Stimulated activated naive B cell treated with anti-CD40 and anti-IgM and Interleukin-4, amounts not matched to agents 10 μg/mL and 1 μg/mL and 100 μg/mL, for 72 hours (primary cell): ENCODE measurements at regions not wholly inside any gene's neighbourhood (a gene's known extent, or its start where the extent isn't known, plus 50 kb on each side); places are given as distances from the start of the nearest gene placed in this dataset.
"Not testable (repeated sequence)": the region's sequence is repeated elsewhere in the genome, so short reads cannot be mapped to it uniquely, and the experiment has no call there.

Experiments used
- ATAC-seq, 2 donors: fragments of 150-1000 bp; cut with Tn5 transposase; replicated peaks; 2 replicates each; pipeline ENCODE4 v1.10.0; 2021; ENCODE audit warnings: moderate library complexity in 1 of 2
- DNase-seq: peaks from one replicate; pipeline ENCODE4 v3.0.0; 2021
- H3K27ac Mint-ChIP-seq: one replicate; pipeline ENCODE4 v1.8.0; 2022; ENCODE audit warnings: mild to moderate bottlenecking, mixed read lengths
- H3K27me3 Mint-ChIP-seq, 2 donors: one replicate each; pipeline ENCODE4 v1.8.0; 2022; ENCODE audit warnings: mixed read lengths in 2 of 2
- H3K36me3 Mint-ChIP-seq, 2 donors: one replicate each; pipeline ENCODE4 v1.8.0; 2022; ENCODE audit warnings: mixed read lengths in 2 of 2, mild to moderate bottlenecking in 1 of 2
- H3K4me1 Mint-ChIP-seq, 2 donors: one replicate each; pipeline ENCODE4 v1.8.0; 2022; ENCODE audit warnings: mixed read lengths in 2 of 2, mild to moderate bottlenecking in 1 of 2
- H3K4me3 Mint-ChIP-seq, 2 donors: one replicate each; pipeline ENCODE4 v1.8.0; 2022; ENCODE audit warnings: mild to moderate bottlenecking in 2 of 2, mixed read lengths in 2 of 2, moderate library complexity in 1 of 2
- H3K9me3 Mint-ChIP-seq, 2 donors: one replicate each; pipeline ENCODE4 v1.8.0; 2022; ENCODE audit warnings: mixed read lengths in 2 of 2, mild to moderate bottlenecking in 1 of 2

GRCh38 chr14:89660625-89661233 is 243.7 kb upstream of the FOXN3 start:
- not testable (repeated sequence) for DNase-seq, H3K27ac Mint-ChIP-seq, ATAC-seq, H3K4me3 Mint-ChIP-seq, H3K27me3 Mint-ChIP-seq, H3K4me1 Mint-ChIP-seq, H3K36me3 Mint-ChIP-seq
- peaks cover 12 to 16% of the 10 kb centered on the region in 2 donors for H3K9me3 Mint-ChIP-seq

GRCh38 chr14:89660166-89660565 is 243.1 kb upstream of the FOXN3 start:
- Mint-ChIP-seq H3K4me1 (peaks cover 0 to 3% of the 10 kb centered on the region in 2 donors), H3K27me3 (no peaks in the 10 kb centered on the region), H3K9me3 (peaks cover 10 to 13% of the 10 kb centered on the region in 2 donors), H3K27ac (no peak overlapping the region), H3K4me3 (no peak overlapping the region), H3K36me3 (peaks cover 3% of the 10 kb centered on the region in 2 donors)
- ATAC-seq (no peak), DNase-seq (no peak)

- DNase-seq = no peak
- no peak overlapping the region for H3K4me3 Mint-ChIP-seq
- H3K27me3 Mint-ChIP-seq = no peaks in the 10 kb centered on the region
- peaks cover 3% of the 10 kb centered on the region in 2 donors for H3K36me3 Mint-ChIP-seq
- no peak for ATAC-seq
- H3K9me3 Mint-ChIP-seq = peaks cover 5 to 11% of the 10 kb centered on the region in 2 donors
- H3K27ac Mint-ChIP-seq = no peak overlapping the region
- H3K4me1 Mint-ChIP-seq = peaks cover 0 to 3% of the 10 kb centered on the region in 2 donors
Observed at GRCh38 chr14:89658977-89659670, 242.1 kb upstream of the FOXN3 start.

DNA sequence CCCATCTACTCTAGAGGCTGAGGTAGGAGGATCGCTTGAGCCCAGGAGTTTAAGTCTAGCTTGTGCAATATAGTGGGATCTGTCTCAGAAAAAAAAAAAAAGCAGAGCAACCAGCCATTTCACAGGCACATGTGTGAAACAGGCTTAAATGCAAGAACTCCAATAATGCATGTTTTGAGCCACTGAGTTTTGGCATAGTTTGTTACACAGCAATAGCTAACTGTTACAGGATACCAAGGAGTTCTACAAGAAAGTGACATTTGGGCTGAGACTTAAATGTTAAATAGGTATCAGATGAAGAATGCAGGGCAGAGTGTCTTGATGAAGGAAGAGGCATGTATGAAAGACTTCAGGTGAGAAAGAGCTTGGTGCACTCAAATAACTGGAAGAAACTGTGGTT is 240.0 kb upstream of the FOXN3 start:
- H3K27ac Mint-ChIP-seq = no peak overlapping the region
- peaks cover 5 to 8% of the 10 kb centered on the region in 2 donors for H3K9me3 Mint-ChIP-seq
- ATAC-seq (no peak), DNase-seq (no peak)
- peaks cover 3% of the 10 kb centered on the region in 2 donors for H3K36me3 Mint-ChIP-seq
- no peak overlapping the region for H3K4me3 Mint-ChIP-seq
- H3K27me3 Mint-ChIP-seq = no peaks in the 10 kb centered on the region
- H3K4me1 Mint-ChIP-seq = peaks cover 7 to 8% of the 10 kb centered on the region in 2 donors

- DNase-seq (no peak), ATAC-seq (no peak)
- no peak overlapping the region for H3K27ac Mint-ChIP-seq
- no peak overlapping the region for H3K4me3 Mint-ChIP-seq
- H3K4me1 Mint-ChIP-seq = peaks cover 14 to 25% of the 10 kb centered on the region in 2 donors
- peaks cover 3% of the 10 kb centered on the region in 2 donors for H3K36me3 Mint-ChIP-seq
- H3K27me3 Mint-ChIP-seq = no peaks in the 10 kb centered on the region
- H3K9me3 Mint-ChIP-seq = peaks cover 5 to 8% of the 10 kb centered on the region in 2 donors
Observed at GRCh38 chr14:89654998-89655397, 238.0 kb upstream of the FOXN3 start.

DNA sequence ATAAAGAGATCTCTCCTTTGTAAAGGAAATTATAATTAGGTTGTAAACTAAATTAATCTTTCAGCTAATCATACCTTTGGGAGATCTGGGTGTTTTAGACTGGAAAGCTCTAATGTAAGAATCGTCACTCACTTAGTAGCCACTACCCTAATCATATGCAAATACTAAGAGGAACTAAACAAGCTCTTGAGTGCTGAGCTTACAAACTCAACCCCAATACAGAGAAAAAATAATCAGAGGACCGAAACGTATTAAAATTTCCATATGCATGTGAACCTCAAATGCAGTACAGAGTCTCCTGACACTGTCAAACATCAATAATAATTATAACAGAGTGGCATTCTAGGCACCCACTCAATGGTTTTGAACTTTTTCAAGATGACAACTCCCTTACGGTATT is 235.3 kb upstream of the FOXN3 start:
- H3K9me3 Mint-ChIP-seq = peaks cover 4 to 8% of the 10 kb centered on the region in 2 donors
- no peak overlapping the region for H3K4me3 Mint-ChIP-seq
- no peak overlapping the region for H3K27ac Mint-ChIP-seq
- no peak for DNase-seq
- peak; percentile 47 to 53 for ATAC-seq
- no peaks in the 10 kb centered on the region for H3K27me3 Mint-ChIP-seq
- peaks cover 3% of the 10 kb centered on the region in 2 donors for H3K36me3 Mint-ChIP-seq
- peaks cover 19 to 39% of the 10 kb centered on the region in 2 donors for H3K4me1 Mint-ChIP-seq

GRCh38 chr14:89651805-89652204 is 234.8 kb upstream of the FOXN3 start:
- peaks cover 19 to 39% of the 10 kb centered on the region in 2 donors for H3K4me1 Mint-ChIP-seq
- H3K36me3 Mint-ChIP-seq = peaks cover 3% of the 10 kb centered on the region in 2 donors
- H3K27me3 Mint-ChIP-seq = no peaks in the 10 kb centered on the region
- H3K27ac Mint-ChIP-seq = no peak overlapping the region
- no peak for DNase-seq
- no peak overlapping the region for H3K4me3 Mint-ChIP-seq
- ATAC-seq = no peak
- peaks cover 0 to 4% of the 10 kb centered on the region in 2 donors for H3K9me3 Mint-ChIP-seq

- no peak overlapping the region for H3K27ac Mint-ChIP-seq
- H3K27me3 Mint-ChIP-seq = no peaks in the 10 kb centered on the region
- no peaks in the 10 kb centered on the region for H3K9me3 Mint-ChIP-seq
- peak; percentile 69 to 83 for ATAC-seq
- peak overlapping the region in 1 of 2 donors; percentile 5 for H3K4me3 Mint-ChIP-seq
- peaks cover 19 to 48% of the 10 kb centered on the region in 2 donors for H3K4me1 Mint-ChIP-seq
- peak; percentile 44 for DNase-seq
- H3K36me3 Mint-ChIP-seq = peaks cover 0 to 2% of the 10 kb centered on the region in 2 donors
Observed at GRCh38 chr14:89650077-89650978, 233.3 kb upstream of the FOXN3 start.

DNA sequence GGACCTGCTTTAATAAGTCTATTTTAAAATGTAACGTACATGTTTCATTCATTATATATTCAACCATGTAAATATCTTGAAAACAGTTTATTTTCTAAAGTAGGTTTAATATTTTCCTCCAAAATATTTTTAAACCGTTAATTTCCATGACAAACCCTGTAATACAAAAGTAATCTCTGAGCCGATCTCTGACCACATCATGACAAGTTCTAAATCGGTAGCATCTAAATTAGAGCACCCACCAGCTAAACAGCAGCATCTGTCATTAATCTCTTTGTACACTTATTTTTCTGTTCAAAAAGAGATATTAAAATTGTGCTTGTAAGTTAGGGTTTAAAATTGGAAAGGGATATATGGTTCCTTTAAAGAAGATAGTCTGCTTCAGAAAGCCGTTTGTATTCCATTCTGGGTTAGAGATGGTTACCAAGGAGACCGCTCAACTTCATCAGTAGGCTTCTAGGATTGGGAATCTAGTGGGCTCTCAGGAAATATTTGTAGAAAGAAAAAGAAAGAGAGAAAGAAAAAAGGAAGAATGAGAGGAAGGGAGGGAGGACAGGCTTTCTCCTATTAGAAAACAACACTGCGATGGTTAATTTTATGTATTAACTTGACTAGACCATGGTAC is 232.5 kb upstream of the FOXN3 start:
- no peak overlapping the region for H3K27ac Mint-ChIP-seq
- no peak overlapping the region for H3K4me3 Mint-ChIP-seq
- H3K4me1 Mint-ChIP-seq = peaks cover 19 to 48% of the 10 kb centered on the region in 2 donors
- no peaks in the 10 kb centered on the region for H3K27me3 Mint-ChIP-seq
- H3K9me3 Mint-ChIP-seq = no peaks in the 10 kb centered on the region
- no peak for DNase-seq
- H3K36me3 Mint-ChIP-seq = peaks cover 0 to 2% of the 10 kb centered on the region in 2 donors
- ATAC-seq = no peak

DNA sequence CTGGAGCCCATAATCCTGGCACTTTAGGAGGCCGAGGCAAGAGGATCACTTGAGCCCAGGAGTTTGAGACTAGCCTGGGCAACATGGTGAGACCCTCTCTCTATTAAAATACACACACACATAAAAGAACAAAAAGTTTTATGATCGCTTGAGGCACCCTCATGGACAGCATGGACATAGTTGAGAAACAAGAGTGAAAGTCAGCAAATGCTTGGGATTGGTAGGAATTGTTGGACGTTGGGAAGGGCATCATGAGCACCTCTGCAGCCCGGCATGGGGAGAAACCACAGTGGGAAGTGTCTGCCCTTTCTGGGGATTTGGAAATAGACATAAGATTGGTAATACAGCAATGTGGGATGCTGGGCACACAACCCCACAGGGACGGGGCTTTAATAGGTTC is 231.9 kb upstream of the FOXN3 start:
- Mint-ChIP-seq H3K4me3 (no peak overlapping the region), H3K27ac (no peak overlapping the region), H3K36me3 (peaks cover 0 to 2% of the 10 kb centered on the region in 2 donors), H3K27me3 (no peaks in the 10 kb centered on the region), H3K4me1 (peaks cover 19 to 48% of the 10 kb centered on the region in 2 donors), H3K9me3 (no peaks in the 10 kb centered on the region)
- ATAC-seq (no peak), DNase-seq (no peak)

GRCh38 chr14:89648510-89648909 is 231.5 kb upstream of the FOXN3 start:
- no peak for ATAC-seq
- no peak overlapping the region for H3K27ac Mint-ChIP-seq
- H3K4me1 Mint-ChIP-seq = peaks cover 18 to 48% of the 10 kb centered on the region in 2 donors
- H3K27me3 Mint-ChIP-seq = no peaks in the 10 kb centered on the region
- H3K36me3 Mint-ChIP-seq = peaks cover 0 to 2% of the 10 kb centered on the region in 2 donors
- H3K4me3 Mint-ChIP-seq = no peak overlapping the region
- no peak for DNase-seq
- no peaks in the 10 kb centered on the region for H3K9me3 Mint-ChIP-seq

GRCh38 chr14:89646971-89647370 is 229.9 kb upstream of the FOXN3 start:
- ATAC-seq (peak; percentile 55 to 85), DNase-seq (no peak)
- H3K4me3 Mint-ChIP-seq = no peak overlapping the region
- H3K36me3 Mint-ChIP-seq = peaks cover 0 to 2% of the 10 kb centered on the region in 2 donors
- peaks cover 16 to 40% of the 10 kb centered on the region in 2 donors for H3K4me1 Mint-ChIP-seq
- H3K27me3 Mint-ChIP-seq = no peaks in the 10 kb centered on the region
- H3K9me3 Mint-ChIP-seq = no peaks in the 10 kb centered on the region
- peak overlapping the region; percentile 51 for H3K27ac Mint-ChIP-seq

DNA sequence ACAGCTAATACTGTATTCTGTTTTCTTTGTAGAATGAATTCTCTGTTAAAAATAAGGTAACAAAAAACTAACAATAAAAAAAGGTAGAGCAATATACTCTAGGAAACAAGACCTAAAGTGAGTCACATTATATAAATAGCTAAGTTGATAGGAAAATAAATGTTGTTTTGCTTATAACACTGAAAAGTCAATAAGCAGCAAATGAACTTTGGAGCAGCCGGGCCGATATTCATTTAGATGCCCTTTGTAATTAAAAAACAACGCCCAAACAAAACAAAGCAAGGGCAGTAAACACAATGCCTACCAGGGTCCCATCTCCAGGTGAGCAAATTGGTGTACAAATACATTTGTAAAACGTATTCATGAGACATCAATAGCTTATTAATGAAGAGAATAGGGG is 227.6 kb upstream of the FOXN3 start:
- Mint-ChIP-seq H3K4me3 (no peak overlapping the region), H3K36me3 (peaks cover 0 to 2% of the 10 kb centered on the region in 2 donors), H3K27ac (no peak overlapping the region), H3K9me3 (peaks cover 0 to 4% of the 10 kb centered on the region in 2 donors), H3K4me1 (peaks cover 11 to 35% of the 10 kb centered on the region in 2 donors), H3K27me3 (no peaks in the 10 kb centered on the region)
- ATAC-seq (no peak), DNase-seq (no peak)
